ENCODE measurements at regions not wholly inside any gene's neighbourhood (a gene's known extent, or its start where the extent isn't known, plus 50 kb on each side); places are given as distances from the start of the nearest gene placed in this dataset.

DNA sequence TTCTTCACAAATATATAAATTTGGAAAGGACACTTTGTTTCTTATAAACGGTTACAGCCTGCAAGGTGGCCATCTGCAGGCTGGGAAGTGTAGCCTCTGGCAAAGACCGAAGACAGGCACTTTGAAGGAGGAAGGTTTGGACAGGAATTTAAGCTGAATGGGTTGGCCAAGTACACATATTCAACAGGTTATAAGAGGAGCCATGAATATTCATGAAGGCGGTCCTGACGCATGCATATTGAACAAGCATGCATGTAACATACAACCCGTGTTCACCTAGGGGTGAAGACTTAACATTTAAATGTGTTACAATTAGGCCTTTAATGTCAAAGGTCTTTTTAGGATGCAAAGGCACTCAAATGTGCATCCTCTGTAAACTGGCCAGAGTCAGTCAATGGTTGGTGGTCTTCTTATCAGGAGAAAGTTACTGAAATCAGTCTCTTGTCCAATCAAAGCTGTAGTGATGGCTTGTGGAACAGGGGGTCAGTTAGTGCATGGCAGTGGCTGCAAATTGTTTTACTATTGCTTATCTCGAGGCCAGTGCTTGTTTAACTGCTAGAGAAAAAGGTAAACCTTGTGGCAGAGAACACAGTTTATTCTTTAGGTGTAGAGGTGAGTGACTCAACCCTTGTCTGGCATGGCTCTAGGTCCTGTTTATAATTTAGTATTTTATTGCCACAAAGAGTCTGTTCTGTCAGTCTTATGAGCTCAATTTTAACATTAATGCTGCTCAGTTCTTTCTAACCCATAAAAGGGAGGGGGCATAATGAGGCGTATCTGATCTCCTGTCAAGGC lies 70.3 kb upstream of the F3 start:
- no peaks in the 10 kb centered on the region for H3K9me3 ChIP-seq (ENCODE audit: control insufficient read depth, low read depth, low read length)
- no peaks in the 10 kb centered on the region for H3K36me3 ChIP-seq (ENCODE audit: control insufficient read depth, low read depth, low read length)
- no peak overlapping the region for H3K4me3 ChIP-seq (ENCODE audit: low read length)
- no peaks in the 10 kb centered on the region for H3K27me3 ChIP-seq (ENCODE audit: control insufficient read depth, insufficient read depth, low read length)
- H3K9ac ChIP-seq (ENCODE audit: low read length): no peak overlapping the region
- H3K4me1 ChIP-seq (ENCODE audit: control insufficient read depth, low read depth, low read length): peaks cover 6% of the 10 kb centered on the region
- H3K27ac ChIP-seq (ENCODE audit: low read length): no peak overlapping the region

DNA sequence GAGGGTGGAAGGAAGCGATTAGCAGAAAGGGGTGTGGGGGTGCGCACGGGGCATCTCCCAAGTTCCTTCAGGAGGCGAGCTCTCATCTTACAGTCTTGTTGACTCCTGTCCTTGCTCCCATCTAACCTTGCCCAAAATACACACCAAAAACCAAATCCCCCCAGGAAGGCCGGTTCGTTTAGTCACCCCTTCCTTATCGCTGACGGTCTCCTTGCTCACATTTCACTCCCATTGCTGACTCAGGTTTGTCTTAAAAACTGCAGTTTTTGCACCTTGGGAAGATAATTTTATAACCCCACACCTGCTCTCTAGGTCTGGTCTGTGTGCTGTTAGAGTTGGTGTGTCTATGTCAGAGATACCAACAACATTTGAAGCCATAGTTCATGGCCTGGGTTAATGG lies 68.1 kb upstream of the F3 start:
- peaks cover 6% of the 10 kb centered on the region for H3K4me1 ChIP-seq (ENCODE audit: control insufficient read depth, low read depth, low read length)

DNA sequence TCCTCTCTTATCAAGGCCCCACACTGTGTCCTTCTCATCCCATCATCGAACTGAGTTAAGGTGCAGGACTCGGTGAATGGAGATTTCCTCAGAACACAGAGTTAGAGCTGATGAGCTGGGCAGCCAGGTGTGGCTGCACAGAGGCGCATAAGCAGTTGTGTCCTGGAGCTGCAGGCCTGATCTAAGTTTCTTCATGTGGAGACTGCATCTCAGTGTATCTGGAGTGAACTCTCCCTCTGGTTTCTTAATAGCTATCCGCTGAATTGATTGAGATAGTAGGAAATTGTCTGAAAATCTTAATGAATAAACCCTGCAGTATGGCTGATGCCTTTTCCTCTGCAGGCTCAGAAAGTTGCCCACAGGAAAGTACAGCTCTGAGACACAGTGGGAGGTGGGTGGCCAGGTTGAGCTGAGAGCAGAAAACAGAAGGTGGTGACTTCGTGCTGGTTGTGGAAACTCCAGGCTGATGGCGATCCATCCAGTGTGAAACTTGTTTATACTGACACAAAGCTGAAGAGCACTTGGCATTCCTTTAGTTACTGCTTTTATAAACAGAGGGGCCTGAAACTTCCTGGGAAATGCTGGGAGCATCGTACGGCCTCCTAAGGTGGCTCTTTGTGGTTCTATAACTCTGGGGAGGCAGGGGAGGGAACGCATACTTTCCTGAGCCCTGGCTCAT lies 67.4 kb upstream of the F3 start:
- peaks cover 6% of the 10 kb centered on the region for H3K4me1 ChIP-seq (ENCODE audit: control insufficient read depth, low read depth, low read length)
- H3K4me3 ChIP-seq (ENCODE audit: low read length): no peak overlapping the region
- H3K27ac ChIP-seq (ENCODE audit: low read length): no peak overlapping the region
- no peaks in the 10 kb centered on the region for H3K9me3 ChIP-seq (ENCODE audit: control insufficient read depth, low read depth, low read length)
- H3K9ac ChIP-seq (ENCODE audit: low read length): no peak overlapping the region
- H3K27me3 ChIP-seq (ENCODE audit: control insufficient read depth, insufficient read depth, low read length): no peaks in the 10 kb centered on the region
- H3K36me3 ChIP-seq (ENCODE audit: control insufficient read depth, low read depth, low read length): no peaks in the 10 kb centered on the region

More for the DNA sequence above, 68.1 kb upstream of the F3 start:
- Histone ChIP-seq H3K27ac (ENCODE audit: low read length) (no peak overlapping the region), H3K36me3 (ENCODE audit: control insufficient read depth, low read depth, low read length) (no peaks in the 10 kb centered on the region), H3K9me3 (ENCODE audit: control insufficient read depth, low read depth, low read length) (no peaks in the 10 kb centered on the region), H3K9ac (ENCODE audit: low read length) (no peak overlapping the region), H3K27me3 (ENCODE audit: control insufficient read depth, insufficient read depth, low read length) (no peaks in the 10 kb centered on the region), H3K4me3 (ENCODE audit: low read length) (no peak overlapping the region)

DNA sequence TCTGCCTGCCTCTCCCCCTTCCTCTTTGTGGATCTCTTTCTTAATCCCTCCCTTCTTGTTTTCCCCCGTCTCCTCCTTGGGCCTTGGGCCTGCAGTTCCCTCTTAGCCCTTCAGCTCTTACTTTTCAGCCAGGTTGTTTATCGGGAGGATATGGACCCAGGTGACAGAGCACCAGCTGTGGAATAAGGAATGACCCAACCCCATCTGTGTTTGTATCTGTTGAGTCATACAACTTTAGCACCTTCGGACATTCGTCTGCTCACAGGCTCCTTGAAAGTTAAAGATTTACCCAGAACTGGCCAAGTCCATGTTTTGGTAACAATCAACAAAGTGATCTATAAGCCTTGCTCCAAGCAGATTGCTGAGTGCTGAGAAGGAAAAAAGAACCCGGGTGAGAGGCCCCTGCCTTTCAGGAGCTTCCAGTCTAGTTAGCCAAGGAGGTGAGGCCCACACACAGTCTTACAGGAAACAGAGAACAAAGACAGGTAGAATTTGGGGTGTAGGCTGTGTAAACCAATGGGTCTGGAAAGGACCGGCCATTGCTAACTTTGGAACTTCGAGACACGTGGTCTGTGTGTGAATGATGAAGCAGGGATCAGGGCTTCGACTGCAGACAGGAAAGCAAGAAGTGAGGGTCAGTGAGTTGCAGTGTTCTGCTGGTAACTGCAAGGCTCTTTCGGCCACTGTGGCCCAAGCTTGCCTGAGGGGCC lies 66.7 kb upstream of the F3 start:
- Histone ChIP-seq H3K36me3 (ENCODE audit: control insufficient read depth, low read depth, low read length) (no peaks in the 10 kb centered on the region), H3K27ac (ENCODE audit: low read length) (no peak overlapping the region), H3K4me3 (ENCODE audit: low read length) (no peak overlapping the region), H3K27me3 (ENCODE audit: control insufficient read depth, insufficient read depth, low read length) (no peaks in the 10 kb centered on the region), H3K9me3 (ENCODE audit: control insufficient read depth, low read depth, low read length) (no peaks in the 10 kb centered on the region), H3K9ac (ENCODE audit: low read length) (no peak overlapping the region), H3K4me1 (ENCODE audit: control insufficient read depth, low read depth, low read length) (peaks cover 6% of the 10 kb centered on the region)

DNA sequence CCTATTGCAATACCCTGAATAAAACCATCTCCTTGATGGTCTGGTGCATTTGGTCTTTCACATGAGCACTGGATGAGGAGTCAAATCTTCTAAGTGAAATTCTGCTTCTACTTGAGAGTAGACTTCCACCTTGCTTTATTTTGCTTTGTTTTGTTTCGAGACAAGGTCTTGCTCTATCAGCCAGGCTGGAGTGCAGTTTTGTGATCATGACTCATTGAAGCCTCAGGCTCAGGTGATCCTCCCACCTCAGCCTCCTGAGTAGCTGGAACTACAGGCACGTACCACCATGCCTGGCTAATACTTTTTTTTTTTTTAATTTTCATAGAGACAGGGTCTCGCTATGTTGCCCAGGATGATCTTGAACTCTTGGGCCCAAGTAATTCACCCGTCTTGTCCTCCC lies 65.8 kb upstream of the F3 start:
- H3K9me3 ChIP-seq (ENCODE audit: control insufficient read depth, low read depth, low read length): no peaks in the 10 kb centered on the region
- H3K9ac ChIP-seq (ENCODE audit: low read length): no peak overlapping the region
- no peaks in the 10 kb centered on the region for H3K36me3 ChIP-seq (ENCODE audit: control insufficient read depth, low read depth, low read length)
- no peak overlapping the region for H3K27ac ChIP-seq (ENCODE audit: low read length)
- no peak overlapping the region for H3K4me3 ChIP-seq (ENCODE audit: low read length)
- no peaks in the 10 kb centered on the region for H3K27me3 ChIP-seq (ENCODE audit: control insufficient read depth, insufficient read depth, low read length)
- peaks cover 6% of the 10 kb centered on the region for H3K4me1 ChIP-seq (ENCODE audit: control insufficient read depth, low read depth, low read length)

DNA sequence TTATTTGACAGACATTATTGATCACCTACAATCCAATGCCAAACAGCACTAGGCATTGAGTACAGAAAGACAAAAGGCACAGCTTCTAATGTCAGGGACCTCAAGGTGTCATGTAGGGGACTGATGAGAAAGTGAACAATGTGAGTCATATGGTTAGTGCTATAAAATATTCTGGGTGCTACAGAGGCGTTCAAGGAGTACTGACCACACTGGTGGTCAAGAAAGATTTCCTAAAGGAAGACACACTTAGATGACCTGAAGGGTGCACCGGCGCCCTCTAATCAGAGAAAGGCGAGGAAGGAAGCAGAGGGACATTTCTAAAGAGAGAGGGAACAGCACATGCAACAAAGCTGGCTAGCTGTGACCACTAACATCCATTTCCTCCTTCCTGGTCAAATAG lies 64.9 kb upstream of the F3 start:
- Histone ChIP-seq H3K9ac (ENCODE audit: low read length) (no peak overlapping the region), H3K27ac (ENCODE audit: low read length) (no peak overlapping the region), H3K36me3 (ENCODE audit: control insufficient read depth, low read depth, low read length) (no peaks in the 10 kb centered on the region), H3K4me3 (ENCODE audit: low read length) (no peak overlapping the region), H3K9me3 (ENCODE audit: control insufficient read depth, low read depth, low read length) (no peaks in the 10 kb centered on the region), H3K27me3 (ENCODE audit: control insufficient read depth, insufficient read depth, low read length) (no peaks in the 10 kb centered on the region), H3K4me1 (ENCODE audit: control insufficient read depth, low read depth, low read length) (peaks cover 6% of the 10 kb centered on the region)

DNA sequence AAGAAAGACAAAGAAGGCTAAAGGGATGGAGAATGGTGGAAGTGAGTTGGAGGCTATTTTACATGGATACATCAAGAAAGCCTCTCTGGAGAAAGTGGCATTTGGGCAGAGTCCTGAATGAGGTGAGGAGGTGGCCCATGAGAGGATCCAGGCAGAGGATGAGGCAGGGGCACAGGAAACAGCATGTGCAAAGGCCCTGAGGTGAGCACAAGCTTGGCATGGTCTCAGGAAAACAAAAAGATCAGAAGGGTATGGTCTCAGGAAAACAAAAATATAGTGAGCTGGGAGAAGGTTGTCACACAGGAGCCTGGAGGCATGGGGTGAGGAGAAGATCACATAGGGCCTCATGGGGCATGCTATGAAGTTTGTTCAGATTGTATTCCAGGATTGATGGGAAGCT lies 62.1 kb upstream of the F3 start:
- Histone ChIP-seq H3K36me3 (ENCODE audit: control insufficient read depth, low read depth, low read length) (no peaks in the 10 kb centered on the region), H3K4me3 (ENCODE audit: low read length) (no peak overlapping the region), H3K9ac (ENCODE audit: low read length) (no peak overlapping the region), H3K4me1 (ENCODE audit: control insufficient read depth, low read depth, low read length) (no peaks in the 10 kb centered on the region), H3K9me3 (ENCODE audit: control insufficient read depth, low read depth, low read length) (no peaks in the 10 kb centered on the region), H3K27me3 (ENCODE audit: control insufficient read depth, insufficient read depth, low read length) (no peaks in the 10 kb centered on the region), H3K27ac (ENCODE audit: low read length) (no peak overlapping the region)

DNA sequence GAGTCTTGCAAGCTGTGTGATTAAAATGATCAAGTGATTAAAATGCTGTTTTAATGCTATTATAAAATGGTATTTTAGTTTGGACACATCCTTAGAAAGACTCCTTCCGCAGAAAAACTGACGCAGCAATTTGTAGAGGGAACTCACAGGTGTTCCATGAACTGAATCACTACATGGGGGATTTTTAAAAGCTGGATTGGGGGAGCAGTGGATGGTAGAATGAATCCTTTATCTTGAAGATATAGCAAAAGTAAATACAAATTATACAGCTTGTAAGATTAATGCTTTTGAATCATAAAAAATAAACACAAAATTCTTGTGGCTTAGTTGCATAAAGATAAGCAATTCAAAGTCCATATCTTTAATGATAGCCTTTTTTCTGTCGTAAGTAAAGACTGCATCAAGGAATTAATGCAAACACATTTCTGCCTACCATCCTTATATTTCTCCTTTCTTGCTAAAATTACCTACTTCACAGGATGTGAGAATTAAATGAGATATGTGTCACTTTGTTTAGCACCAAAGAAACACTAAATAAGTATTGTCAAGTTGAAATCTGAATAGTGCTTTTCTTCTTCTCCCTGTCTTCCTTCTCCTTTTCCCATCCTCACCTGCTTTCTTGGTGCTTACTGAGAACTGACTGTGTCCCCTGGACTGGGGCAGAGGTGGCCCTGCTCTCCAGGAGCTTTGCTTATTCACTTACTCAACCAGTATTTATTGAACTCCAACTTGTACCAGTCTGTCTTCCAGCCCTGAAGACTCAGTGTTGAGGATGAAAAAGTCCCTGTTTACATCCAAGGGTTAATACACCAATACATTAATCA lies 61.5 kb upstream of the F3 start:
- no peak overlapping the region for H3K27ac ChIP-seq (ENCODE audit: low read length)
- H3K4me3 ChIP-seq (ENCODE audit: low read length): no peak overlapping the region
- no peaks in the 10 kb centered on the region for H3K27me3 ChIP-seq (ENCODE audit: control insufficient read depth, insufficient read depth, low read length)
- no peaks in the 10 kb centered on the region for H3K4me1 ChIP-seq (ENCODE audit: control insufficient read depth, low read depth, low read length)
- H3K36me3 ChIP-seq (ENCODE audit: control insufficient read depth, low read depth, low read length): no peaks in the 10 kb centered on the region
- H3K9ac ChIP-seq (ENCODE audit: low read length): no peak overlapping the region
- H3K9me3 ChIP-seq (ENCODE audit: control insufficient read depth, low read depth, low read length): no peaks in the 10 kb centered on the region

DNA sequence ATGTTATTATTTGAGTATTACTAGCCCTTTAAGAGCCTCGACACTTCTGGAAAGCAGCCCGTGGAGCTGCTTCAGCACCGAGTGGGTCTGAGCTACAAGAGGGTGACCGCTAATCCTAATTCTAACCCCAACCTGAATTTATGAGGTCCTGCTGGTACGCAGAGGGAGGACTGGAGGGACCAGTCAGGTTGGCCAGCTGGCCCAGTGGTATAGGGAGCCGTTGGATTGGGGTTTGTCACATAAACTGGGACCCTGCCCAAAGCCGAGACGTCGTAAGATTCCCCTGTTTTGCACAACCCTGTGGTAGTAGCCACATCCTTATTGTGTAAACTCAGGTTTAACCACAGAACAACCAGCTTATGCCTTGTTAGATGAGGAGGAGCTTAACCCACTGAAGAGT lies 60.8 kb upstream of the F3 start:
- no peaks in the 10 kb centered on the region for H3K27me3 ChIP-seq (ENCODE audit: control insufficient read depth, insufficient read depth, low read length)

DNA sequence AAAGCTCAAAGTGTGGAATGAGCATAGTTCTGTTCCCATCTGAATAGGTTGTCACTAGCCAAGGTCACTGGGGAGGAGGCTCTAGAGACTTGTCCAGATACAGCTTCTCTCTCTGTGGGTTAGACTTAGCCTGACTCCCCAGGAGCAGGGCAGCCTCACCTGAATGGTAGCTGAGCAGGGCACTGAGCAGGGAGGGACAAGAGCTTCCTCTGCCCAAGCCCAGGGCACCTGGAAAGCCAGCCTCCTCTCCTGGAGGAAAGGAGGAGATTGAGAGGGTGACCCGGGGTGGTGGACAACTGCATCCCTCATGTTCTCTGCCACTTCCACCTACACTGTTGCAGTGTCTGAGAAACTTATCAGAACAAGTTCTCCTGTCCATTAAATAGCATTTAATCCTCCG lies 59.0 kb upstream of the F3 start:
- Histone ChIP-seq H3K4me1 (ENCODE audit: control insufficient read depth, low read depth, low read length) (no peaks in the 10 kb centered on the region), H3K27ac (ENCODE audit: low read length) (no peak overlapping the region), H3K9me3 (ENCODE audit: control insufficient read depth, low read depth, low read length) (no peaks in the 10 kb centered on the region), H3K36me3 (ENCODE audit: control insufficient read depth, low read depth, low read length) (no peaks in the 10 kb centered on the region), H3K27me3 (ENCODE audit: control insufficient read depth, insufficient read depth, low read length) (no peaks in the 10 kb centered on the region), H3K4me3 (ENCODE audit: low read length) (no peak overlapping the region), H3K9ac (ENCODE audit: low read length) (no peak overlapping the region)

More for the DNA sequence above, 60.8 kb upstream of the F3 start:
- Histone ChIP-seq H3K9me3 (ENCODE audit: control insufficient read depth, low read depth, low read length) (no peaks in the 10 kb centered on the region), H3K9ac (ENCODE audit: low read length) (no peak overlapping the region), H3K27ac (ENCODE audit: low read length) (no peak overlapping the region), H3K4me3 (ENCODE audit: low read length) (no peak overlapping the region), H3K4me1 (ENCODE audit: control insufficient read depth, low read depth, low read length) (no peaks in the 10 kb centered on the region), H3K36me3 (ENCODE audit: control insufficient read depth, low read depth, low read length) (no peaks in the 10 kb centered on the region)

DNA sequence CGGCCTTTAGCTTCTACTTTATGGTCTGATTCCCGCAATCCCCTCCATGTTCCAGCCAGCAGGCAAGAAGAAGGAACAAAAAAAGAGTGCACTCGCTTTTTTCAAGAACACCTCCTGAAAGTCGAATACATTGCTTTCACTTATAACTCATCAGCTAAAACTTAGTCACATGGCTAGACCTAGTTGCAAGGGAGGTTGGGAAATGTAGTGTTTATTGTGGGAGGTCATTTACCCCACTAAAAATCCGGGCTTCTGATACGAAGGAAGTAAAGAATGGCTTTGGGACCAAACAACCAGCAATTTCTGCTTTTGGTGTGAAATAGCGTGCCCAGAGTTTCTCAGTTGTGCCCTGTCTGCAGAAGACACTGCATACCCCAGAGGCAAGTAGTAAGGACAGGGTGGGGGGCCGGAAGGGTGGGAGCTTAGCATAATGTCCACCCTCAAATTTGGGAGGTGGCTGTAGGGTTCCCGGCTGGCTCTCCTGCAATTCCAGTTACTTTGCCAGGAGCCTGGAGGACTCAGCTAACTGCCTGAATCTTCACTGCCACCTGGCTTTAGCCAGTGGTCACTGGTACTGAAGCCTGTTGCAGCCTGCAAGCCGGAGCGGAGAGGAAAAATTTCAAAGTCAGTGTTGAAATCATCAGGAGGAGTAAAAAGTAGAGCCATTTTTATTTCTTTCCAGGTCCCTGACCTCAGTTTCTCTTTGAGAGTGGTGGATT lies 57.7 kb upstream of the F3 start:
- no peak overlapping the region for H3K4me3 ChIP-seq (ENCODE audit: low read length)
- no peaks in the 10 kb centered on the region for H3K4me1 ChIP-seq (ENCODE audit: control insufficient read depth, low read depth, low read length)
- no peaks in the 10 kb centered on the region for H3K27me3 ChIP-seq (ENCODE audit: control insufficient read depth, insufficient read depth, low read length)
- H3K36me3 ChIP-seq (ENCODE audit: control insufficient read depth, low read depth, low read length): no peaks in the 10 kb centered on the region
- H3K27ac ChIP-seq (ENCODE audit: low read length): no peak overlapping the region
- H3K9ac ChIP-seq (ENCODE audit: low read length): no peak overlapping the region
- H3K9me3 ChIP-seq (ENCODE audit: control insufficient read depth, low read depth, low read length): no peaks in the 10 kb centered on the region
